Loucy (cell line): ENCODE measurements at regions not wholly inside any gene's neighbourhood (a gene's known extent, or its start where the extent isn't known, plus 50 kb on each side); places are given as distances from the start of the nearest gene placed in this dataset.

Source experiments
- EZH2phosphoT487 ChIP-seq: fragments of 200-600 bp; IDR thresholded peaks from 2 replicates; pipeline ENCODE4 v1.6.1; 2018; ENCODE audit warnings: antibody characterized with exemption, mild to moderate bottlenecking, moderate library complexity, borderline replicate concordance
- TF ChIP-seq, protein P1 (sequence below): fragments of 200-600 bp; sonication (generic); conservative IDR thresholded peaks from 2 replicates; pipeline ENCODE4 v1.5.1; 2014; ENCODE audit warnings: mild to moderate bottlenecking, antibody characterized with exemption, low read length

DNA sequence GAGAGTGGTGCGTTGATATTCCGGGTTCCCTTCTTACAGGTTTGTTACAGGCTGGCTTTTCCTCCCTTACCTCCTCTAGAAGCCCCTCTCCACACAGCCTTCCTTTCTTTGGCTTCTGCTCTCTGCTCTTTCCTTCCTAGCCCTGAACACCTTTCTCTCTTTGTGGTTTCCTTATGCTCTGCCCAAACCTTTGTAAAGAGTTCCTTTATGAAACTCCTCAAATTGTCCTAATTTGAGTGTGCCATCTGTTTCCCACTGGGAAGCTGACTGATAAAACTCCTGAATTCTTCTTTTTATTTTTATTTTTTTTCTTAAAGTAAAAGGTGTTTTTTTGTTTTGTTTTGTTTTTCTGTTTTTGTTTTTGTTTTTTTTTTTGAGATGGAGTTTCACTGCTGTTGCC is 60.1 kb upstream of the OTX2 start:
- TF ChIP-seq, protein P1, sequence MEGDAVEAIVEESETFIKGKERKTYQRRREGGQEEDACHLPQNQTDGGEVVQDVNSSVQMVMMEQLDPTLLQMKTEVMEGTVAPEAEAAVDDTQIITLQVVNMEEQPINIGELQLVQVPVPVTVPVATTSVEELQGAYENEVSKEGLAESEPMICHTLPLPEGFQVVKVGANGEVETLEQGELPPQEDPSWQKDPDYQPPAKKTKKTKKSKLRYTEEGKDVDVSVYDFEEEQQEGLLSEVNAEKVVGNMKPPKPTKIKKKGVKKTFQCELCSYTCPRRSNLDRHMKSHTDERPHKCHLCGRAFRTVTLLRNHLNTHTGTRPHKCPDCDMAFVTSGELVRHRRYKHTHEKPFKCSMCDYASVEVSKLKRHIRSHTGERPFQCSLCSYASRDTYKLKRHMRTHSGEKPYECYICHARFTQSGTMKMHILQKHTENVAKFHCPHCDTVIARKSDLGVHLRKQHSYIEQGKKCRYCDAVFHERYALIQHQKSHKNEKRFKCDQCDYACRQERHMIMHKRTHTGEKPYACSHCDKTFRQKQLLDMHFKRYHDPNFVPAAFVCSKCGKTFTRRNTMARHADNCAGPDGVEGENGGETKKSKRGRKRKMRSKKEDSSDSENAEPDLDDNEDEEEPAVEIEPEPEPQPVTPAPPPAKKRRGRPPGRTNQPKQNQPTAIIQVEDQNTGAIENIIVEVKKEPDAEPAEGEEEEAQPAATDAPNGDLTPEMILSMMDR: no peak
- no peak for TF ChIP-seq EZH2phosphoT487
